ENCODE measurements at regions not wholly inside any gene's neighbourhood (a gene's known extent, or its start where the extent isn't known, plus 50 kb on each side); places are given as distances from the start of the nearest gene placed in this dataset.

GRCh38 chr2:204268458-204268857 lies 276.8 kb upstream of the PARD3B start:
- no peaks in the 10 kb centered on the region for H3K27me3 ChIP-seq (ENCODE audit: insufficient read depth, low read length)
- no peak overlapping the region for H4K8ac ChIP-seq (replicated peaks; ENCODE audit: insufficient read length, low read depth, low read length)
- H2BK5ac ChIP-seq (ENCODE audit: insufficient read length, low read length) = no peak overlapping the region
- no peak overlapping the region for H3K56ac ChIP-seq (ENCODE audit: insufficient read length, low read depth, low read length)
- H3K4ac ChIP-seq (ENCODE audit: low read depth, low read length) = no peak overlapping the region
- no peak overlapping the region for H2BK12ac ChIP-seq (ENCODE audit: insufficient read length, low read depth, low read length)
- H3K36me3 Mint-ChIP-seq (ENCODE audit: insufficient read depth in 1 of 3, low read depth in 3 of 3) = peaks cover 8 to 19% (median 15%) of the 10 kb centered on the region in 3 experiments; a peak in 6 of 7 replicates
- H3K4me2 ChIP-seq (ENCODE audit: insufficient read depth, insufficient read length, low read length) = no peak overlapping the region
- H3K23ac ChIP-seq (ENCODE audit: insufficient read length, low read depth, low read length) = no peak overlapping the region
- H3K27ac ChIP-seq (ENCODE audit: insufficient read length, low read depth, low read length) = no peak overlapping the region
- no peak overlapping the region for H2BK20ac ChIP-seq (ENCODE audit: low read depth, low read length, poor library complexity, severe bottlenecking)
- H3K4me3 Mint-ChIP-seq = no peak overlapping the region
- H3T11ph ChIP-seq (ENCODE audit: low read length) = no peak overlapping the region
- H4K20me1 ChIP-seq (ENCODE audit: control insufficient read depth, insufficient read depth, insufficient read length) = no peaks in the 10 kb centered on the region
- peaks cover 9% of the 10 kb centered on the region for H3K9me3 ChIP-seq (ENCODE audit: control insufficient read depth, low read depth, low read length)
- peaks cover 46 to 50% of the 10 kb centered on the region in 2 experiments for H3K4me1 Mint-ChIP-seq
- no peak overlapping the region for H3K9ac ChIP-seq (ENCODE audit: extremely low read depth, insufficient read length, low read length)
- no peak overlapping the region for H2BK15ac ChIP-seq (ENCODE audit: low read depth, low read length)
- no peak for DNase-seq
- TF ChIP-seq CTCF (conservative IDR thresholded peaks at IDR 0.05) = peak; percentile 42; the same call in 2 of the 3 replicates
- no peak overlapping the region for H3K14ac ChIP-seq (ENCODE audit: insufficient read depth, low read length)
- no peak overlapping the region for H2AFZ ChIP-seq (ENCODE audit: low read length)
- H2BK120ac ChIP-seq (ENCODE audit: low read depth, low read length, poor library complexity, severe bottlenecking) = no peak overlapping the region
- H2AK5ac ChIP-seq (ENCODE audit: insufficient read length, low read length) = no peak overlapping the region
- WGBS (ENCODE audit: extremely low coverage, insufficient read length, low lambda C conversion rate) = no CpG with 5 or more reads among the region's 5 CpGs
- no peaks in the 10 kb centered on the region for H3K79me1 ChIP-seq (ENCODE audit: insufficient read depth, low read depth, low read length, poor library complexity, severe bottlenecking)
- H4K91ac ChIP-seq (ENCODE audit: insufficient read length, low read depth, low read length) = no peak overlapping the region
- peaks cover 8% of the 10 kb centered on the region; the same call in 1 of the 2 replicates for H3K4me1 ChIP-seq (ENCODE audit: insufficient read depth, low read length)
- peaks cover 6% of the 10 kb centered on the region for H3K27me3 Mint-ChIP-seq (ENCODE audit: low read depth)
- H3K79me2 ChIP-seq (ENCODE audit: insufficient read depth, low read length) = no peaks in the 10 kb centered on the region
- no peak overlapping the region for H3K27ac Mint-ChIP-seq
- no peaks in the 10 kb centered on the region for H3K23me2 ChIP-seq (ENCODE audit: insufficient read length, low read depth, low read length, poor library complexity, severe bottlenecking)
- H4K5ac ChIP-seq (ENCODE audit: insufficient read length, low read depth, low read length) = no peak overlapping the region
- H3K18ac ChIP-seq (ENCODE audit: insufficient read length, low read depth, low read length) = no peak overlapping the region
- peaks cover 8 to 18% of the 10 kb centered on the region in 2 experiments for H3K9me3 Mint-ChIP-seq

Measured in H9 (cell line).